NT2/D1 (cell line): ENCODE measurements at regions not wholly inside any gene's neighbourhood (a gene's known extent, or its start where the extent isn't known, plus 50 kb on each side); places are given as distances from the start of the nearest gene placed in this dataset.

ENCODE experiments used
- DNase-seq: peaks from one replicate; pipeline ENCODE4 v3.0.0-alpha.2; 2011; ENCODE audit warnings: low read depth, low spot score
- H3K27me3 ChIP-seq: 2 replicates; pipeline ENCODE4 v1.6.0; 2011; ENCODE audit warnings: mild to moderate bottlenecking; ENCODE audit not compliant: insufficient read length, insufficient read depth
- H3K36me3 ChIP-seq: 2 replicates; pipeline ENCODE4 v1.6.1; 2011; ENCODE audit warnings: mild to moderate bottlenecking, low read length, mixed read lengths; ENCODE audit not compliant: insufficient read depth, insufficient read length
- H3K4me1 ChIP-seq: 2 replicates; pipeline ENCODE4 v1.5.1; 2011; ENCODE audit not compliant: insufficient read depth, insufficient read length
- H3K4me3 ChIP-seq: 2 replicates; pipeline ENCODE4 v1.5.1; 2011; ENCODE audit warnings: low read depth; ENCODE audit not compliant: insufficient read length
- H3K9ac ChIP-seq: 2 replicates; pipeline ENCODE4 v1.6.0; 2011; ENCODE audit warnings: low read depth; ENCODE audit not compliant: insufficient read length
- H3K9me3 ChIP-seq: 2 replicates; pipeline ENCODE4 v1.5.1; 2011; ENCODE audit warnings: mild to moderate bottlenecking, low read length; ENCODE audit not compliant: insufficient read depth
- SUZ12 ChIP-seq: IDR thresholded peaks from 2 replicates; pipeline ENCODE4 v1.6.1; 2011; ENCODE audit not compliant: insufficient read length, insufficient read depth; ENCODE audit errors: extremely low read depth
- YY1 ChIP-seq: IDR thresholded peaks from 2 replicates; pipeline ENCODE4 v1.6.1; 2011; ENCODE audit not compliant: insufficient read length, insufficient read depth
- ZNF274 ChIP-seq: IDR thresholded peaks from 2 replicates; pipeline ENCODE4 v1.6.1; 2011; ENCODE audit warnings: mild to moderate bottlenecking, low read depth, low read length

GRCh38 chr4:22241415-22241814 lies 274.5 kb downstream of the ADGRA3 start:
- H3K9ac ChIP-seq: no peak overlapping the region
- no peaks in the 10 kb centered on the region; the same call in 1 of the 2 replicates for H3K9me3 ChIP-seq
- H3K36me3 ChIP-seq: no peaks in the 10 kb centered on the region
- DNase-seq: no peak
- H3K27me3 ChIP-seq: no peaks in the 10 kb centered on the region
- no peaks in the 10 kb centered on the region for H3K4me1 ChIP-seq
- no peak overlapping the region for H3K4me3 ChIP-seq
- TF ChIP-seq ZNF274: no peak
- TF ChIP-seq YY1: no peak
- no peak for TF ChIP-seq SUZ12

- Histone ChIP-seq H3K27me3 (no peaks in the 10 kb centered on the region), H3K4me3 (no peak overlapping the region), H3K9ac (no peak overlapping the region), H3K4me1 (no peaks in the 10 kb centered on the region), H3K36me3 (no peaks in the 10 kb centered on the region), H3K9me3 (no peaks in the 10 kb centered on the region; the same call in 1 of the 2 replicates)
- no peak for DNase-seq
- TF ChIP-seq SUZ12: no peak
- TF ChIP-seq ZNF274: no peak
- no peak for TF ChIP-seq YY1
Measured at GRCh38 chr4:22240814-22241213, 275.1 kb downstream of the ADGRA3 start.

- Histone ChIP-seq H3K36me3 (no peaks in the 10 kb centered on the region), H3K4me1 (no peaks in the 10 kb centered on the region), H3K9ac (peak overlapping the region; percentile 34), H3K4me3 (no peak overlapping the region), H3K27me3 (no peaks in the 10 kb centered on the region), H3K9me3 (no peaks in the 10 kb centered on the region; the same call in 1 of the 2 replicates)
- TF ChIP-seq YY1 (no peak), ZNF274 (no peak), SUZ12 (no peak)
- DNase-seq: no peak
Measured at GRCh38 chr4:22238742-22239141, 277.1 kb downstream of the ADGRA3 start.

- Histone ChIP-seq H3K4me3 (no peak overlapping the region), H3K36me3 (no peaks in the 10 kb centered on the region), H3K9me3 (no peaks in the 10 kb centered on the region; the same call in 1 of the 2 replicates), H3K9ac (no peak overlapping the region), H3K4me1 (no peaks in the 10 kb centered on the region), H3K27me3 (no peaks in the 10 kb centered on the region)
- DNase-seq: no peak
- TF ChIP-seq ZNF274: no peak
- TF ChIP-seq YY1: no peak
- TF ChIP-seq SUZ12: no peak
Measured at GRCh38 chr4:22237846-22238494, 277.9 kb downstream of the ADGRA3 start.

GRCh38 chr4:22237155-22237751 lies 278.6 kb downstream of the ADGRA3 start:
- H3K36me3 ChIP-seq: no peaks in the 10 kb centered on the region
- DNase-seq: peak; percentile 40
- H3K4me1 ChIP-seq: no peaks in the 10 kb centered on the region
- H3K9ac ChIP-seq: no peak overlapping the region
- H3K4me3 ChIP-seq: no peak overlapping the region
- no peak for TF ChIP-seq YY1
- no peak for TF ChIP-seq ZNF274
- H3K27me3 ChIP-seq: no peaks in the 10 kb centered on the region
- H3K9me3 ChIP-seq: no peaks in the 10 kb centered on the region; the same call in 1 of the 2 replicates

GRCh38 chr4:22235698-22236097 lies 280.2 kb downstream of the ADGRA3 start:
- no peak for TF ChIP-seq YY1
- TF ChIP-seq SUZ12: no peak
- TF ChIP-seq ZNF274: no peak
- H3K27me3 ChIP-seq: no peaks in the 10 kb centered on the region
- no peak for DNase-seq
- H3K9ac ChIP-seq: no peak overlapping the region
- no peaks in the 10 kb centered on the region for H3K4me1 ChIP-seq
- no peaks in the 10 kb centered on the region for H3K36me3 ChIP-seq
- no peaks in the 10 kb centered on the region; the same call in 1 of the 2 replicates for H3K9me3 ChIP-seq
- H3K4me3 ChIP-seq: no peak overlapping the region

GRCh38 chr4:22233230-22233629 lies 282.6 kb downstream of the ADGRA3 start:
- no peak for DNase-seq
- Histone ChIP-seq H3K4me3 (no peak overlapping the region), H3K27me3 (no peaks in the 10 kb centered on the region), H3K9ac (no peak overlapping the region), H3K9me3 (no peaks in the 10 kb centered on the region; the same call in 1 of the 2 replicates), H3K36me3 (no peaks in the 10 kb centered on the region), H3K4me1 (no peaks in the 10 kb centered on the region)
- TF ChIP-seq ZNF274: no peak
- no peak for TF ChIP-seq SUZ12
- no peak for TF ChIP-seq YY1
